Activated CD8-positive, alpha-beta memory T cell treated with anti-CD3 and anti-CD28 coated beads for 48 hours (primary cell): ENCODE measurements at regions not wholly inside any gene's neighbourhood (a gene's known extent, or its start where the extent isn't known, plus 50 kb on each side); places are given as distances from the start of the nearest gene placed in this dataset.

ENCODE experiments used
- DNase-seq, 3 experiments: peaks; one replicate each; pipeline ENCODE4 v3.0.0-alpha.2; 2020; ENCODE audit warnings: low read depth in 2 of 3, low spot score in 2 of 3

DNA sequence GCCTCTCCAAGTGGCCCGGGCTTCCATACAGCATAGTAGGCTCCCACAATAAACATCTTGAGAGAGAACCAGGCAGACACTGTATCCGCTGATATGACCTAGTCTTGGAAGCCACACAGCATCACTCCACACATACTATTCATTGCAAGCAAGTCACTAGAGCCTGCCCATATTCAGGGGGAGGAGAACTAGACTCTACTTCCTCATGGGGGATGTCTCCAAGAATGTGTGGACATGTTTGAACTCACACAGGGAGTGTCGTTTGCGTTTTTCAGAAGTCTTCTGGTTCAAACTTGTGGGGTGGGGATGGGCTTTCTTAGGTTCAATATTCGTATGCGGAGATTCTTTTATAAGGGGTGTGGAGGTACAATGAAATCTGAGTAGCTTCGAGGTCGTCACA is 232.6 kb upstream of the HABP2 start:
- DNase-seq, result no peak

DNA sequence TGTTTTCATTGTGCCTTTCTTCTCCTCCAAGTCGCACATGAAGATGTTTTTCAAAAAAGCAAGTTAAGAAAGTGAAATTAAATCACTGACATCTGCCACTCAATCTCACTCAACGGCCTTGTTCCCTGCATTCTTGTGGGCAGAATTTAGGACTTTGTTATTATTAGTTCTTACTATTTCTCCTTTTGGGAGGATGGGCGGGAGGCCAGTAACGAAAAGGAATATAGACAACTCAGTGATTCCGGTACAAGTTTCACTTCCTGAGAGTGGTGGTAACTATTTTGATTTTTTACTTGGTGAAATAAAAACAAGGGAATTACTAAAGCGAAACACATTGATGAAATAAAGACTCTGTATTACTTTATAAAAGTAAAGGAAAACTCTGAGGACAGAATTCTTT is 231.9 kb upstream of the HABP2 start:
- no peak for DNase-seq

- no peak for DNase-seq
These were observed 230.0 kb upstream of the HABP2 start for GRCh38 chr10:113322843-113323242.

DNA sequence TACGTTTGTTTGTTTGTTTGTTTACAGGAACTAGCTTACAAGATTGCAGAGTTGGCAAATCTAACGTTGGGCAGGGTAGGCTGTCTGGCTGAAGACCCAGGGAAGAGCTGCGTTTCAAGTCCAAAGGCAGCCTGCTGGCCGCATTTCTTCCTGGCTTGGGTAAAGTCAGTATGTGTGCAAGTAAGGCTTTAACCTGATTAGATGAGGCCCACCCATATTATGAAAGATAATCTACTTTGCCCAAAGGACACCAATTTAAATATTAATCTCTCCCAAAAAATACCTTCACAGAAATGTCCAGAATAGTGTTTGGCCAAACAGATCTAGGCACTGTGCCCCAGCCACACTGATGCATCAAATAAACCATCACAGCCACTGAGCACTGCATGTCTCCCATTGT is 228.9 kb upstream of the HABP2 start:
- no peak for DNase-seq

GRCh38 chr10:113326160-113327111 is 226.4 kb upstream of the HABP2 start:
- DNase-seq, result no peak

DNA sequence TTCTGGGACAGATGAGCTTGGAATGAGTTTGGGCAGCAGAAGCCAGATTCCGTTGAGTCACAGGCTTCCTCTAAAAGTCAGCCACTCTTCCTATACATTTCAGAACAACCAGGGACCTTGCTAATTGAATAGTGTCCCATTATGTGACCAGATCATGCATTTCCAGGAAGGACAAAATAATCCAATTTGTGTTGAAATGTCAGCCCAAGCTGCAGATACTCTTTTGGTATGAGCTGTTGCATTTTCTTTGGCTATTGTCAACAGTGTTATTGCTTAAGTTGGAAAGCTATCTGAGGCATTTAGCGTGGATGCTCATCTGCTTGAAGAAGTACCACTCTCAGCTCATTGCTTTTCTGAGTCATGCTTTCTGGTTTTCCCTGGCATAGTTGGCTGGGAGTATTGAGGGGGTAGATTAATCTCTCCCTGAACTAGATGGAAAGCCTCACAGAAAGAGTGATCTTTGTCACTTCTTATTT is 223.7 kb upstream of the HABP2 start:
- no peak for DNase-seq

DNA sequence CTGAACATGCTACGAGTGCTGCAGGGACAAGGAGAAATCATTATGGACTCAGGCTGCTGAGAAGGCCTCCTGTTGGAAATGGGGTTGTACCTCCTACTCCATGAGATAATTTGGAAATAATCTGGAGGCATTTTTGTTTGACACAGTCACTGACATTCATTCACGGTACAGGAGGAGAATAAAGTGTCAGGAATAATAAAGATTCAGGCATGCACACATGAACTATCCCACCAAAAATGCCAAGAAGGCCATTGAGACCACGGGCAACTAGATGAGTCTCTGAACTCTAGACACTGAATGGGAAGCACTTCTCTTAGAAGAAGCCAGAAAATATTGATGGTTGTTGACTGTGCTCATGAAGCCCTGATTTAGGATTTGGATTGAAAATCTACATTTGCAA is 220.9 kb upstream of the HABP2 start:
- DNase-seq, result no peak

GRCh38 chr10:113333313-113333712 is 219.5 kb upstream of the HABP2 start:
- DNase-seq, result no peak

GRCh38 chr10:113335592-113335991 is 217.3 kb upstream of the HABP2 start:
- no peak for DNase-seq

GRCh38 chr10:113336549-113337130 is 216.2 kb upstream of the HABP2 start:
- no peak for DNase-seq

- no peak for DNase-seq
These were observed 215.7 kb upstream of the HABP2 start for GRCh38 chr10:113337142-113337541.

DNA sequence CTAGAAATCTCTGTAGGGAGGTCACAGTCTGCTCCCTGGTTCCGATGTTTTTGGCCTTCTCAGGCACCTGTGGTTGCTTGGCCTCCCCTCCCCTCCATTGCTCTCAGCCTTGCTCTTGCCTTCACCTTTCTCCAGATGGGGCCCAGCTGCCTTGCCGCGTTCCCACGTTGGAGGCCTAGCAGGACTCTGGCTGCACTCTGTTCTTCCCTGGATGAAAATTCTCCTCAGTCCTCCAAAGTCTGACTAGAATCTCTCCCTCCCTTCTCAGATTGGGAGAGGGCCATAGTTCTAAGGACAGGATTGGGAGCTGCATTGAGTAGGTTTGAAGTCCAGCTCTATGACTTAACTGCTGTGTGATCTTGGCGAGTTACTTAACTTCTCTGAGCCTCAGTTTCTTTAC is 213.7 kb upstream of the HABP2 start:
- DNase-seq, result no peak

DNA sequence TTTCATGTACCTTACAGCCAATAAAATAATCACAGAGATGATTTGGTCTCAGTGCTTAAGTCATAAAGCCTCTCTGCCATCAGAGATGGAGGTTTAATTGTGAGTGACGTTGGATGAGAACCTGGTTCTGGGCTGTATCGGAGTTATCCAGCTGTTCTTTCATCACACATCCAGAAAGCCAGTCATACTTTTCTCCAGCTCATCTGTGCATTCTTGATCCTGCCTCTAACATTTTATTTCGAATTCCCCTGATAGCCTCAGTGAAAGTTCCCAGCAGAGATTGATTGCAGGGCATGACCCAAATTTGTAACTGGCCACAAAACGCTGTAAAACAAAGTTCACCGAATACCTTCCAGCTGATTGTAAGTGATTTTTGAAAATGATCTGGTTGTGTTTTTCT is 212.6 kb upstream of the HABP2 start:
- no peak for DNase-seq

GRCh38 chr10:113341138-113341537 is 211.7 kb upstream of the HABP2 start:
- no peak for DNase-seq

DNA sequence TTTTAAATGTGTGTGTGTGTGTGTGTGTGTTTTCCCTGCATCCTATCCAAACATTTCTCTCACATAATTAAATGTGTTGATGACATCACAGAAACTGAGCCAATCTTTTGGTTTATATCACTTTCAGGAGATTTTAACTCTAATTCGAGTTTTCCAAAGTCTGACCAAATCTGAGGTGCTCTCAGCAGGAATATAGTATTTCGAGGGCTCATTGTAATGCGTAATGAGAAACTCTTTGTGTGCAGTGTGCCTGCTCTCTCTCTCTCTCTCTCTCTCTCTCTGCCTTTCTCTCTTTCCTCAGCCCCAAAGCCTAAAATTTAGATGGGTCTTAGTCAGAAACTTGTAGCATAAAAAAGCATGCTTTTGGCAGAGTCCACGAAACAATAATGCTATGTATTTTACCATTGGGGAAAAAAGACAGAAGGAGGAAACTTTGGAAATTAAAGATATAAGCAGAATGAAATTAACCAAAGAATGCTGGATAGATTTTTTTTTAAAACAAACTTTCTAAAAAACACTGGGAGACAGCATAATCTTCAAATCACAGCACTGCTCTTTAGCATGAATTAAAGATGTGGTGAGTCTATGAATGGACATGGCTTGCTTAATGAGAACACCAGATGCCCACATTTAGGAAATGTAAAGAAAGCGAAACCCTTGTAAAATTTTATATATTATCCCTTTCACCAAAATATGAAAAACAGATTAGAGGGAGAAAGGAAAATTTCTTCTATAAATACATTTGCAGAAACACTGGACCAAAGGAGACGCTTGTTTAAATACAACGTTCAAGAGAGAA is 206.8 kb upstream of the HABP2 start:
- DNase-seq, result no peak

DNA sequence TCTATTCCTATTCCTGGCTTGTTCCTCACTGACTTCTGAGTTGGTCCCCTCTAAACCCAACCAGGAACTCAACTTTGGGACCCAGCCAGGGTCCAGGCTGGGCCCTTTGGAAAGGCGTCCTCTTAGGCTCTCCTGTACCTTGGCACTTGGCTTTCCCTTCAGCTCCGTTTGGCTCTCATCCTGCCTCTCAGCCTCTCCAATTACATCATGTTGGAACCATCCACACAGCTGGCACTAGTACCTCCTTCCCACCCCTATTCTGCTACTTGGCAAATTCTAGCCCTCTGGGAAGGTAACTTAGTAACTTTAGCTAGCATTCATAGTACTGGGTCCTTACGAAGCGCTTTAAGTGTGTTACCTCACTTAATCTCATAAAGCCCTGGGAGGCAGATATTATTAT is 205.3 kb upstream of the HABP2 start:
- no peak for DNase-seq

DNA sequence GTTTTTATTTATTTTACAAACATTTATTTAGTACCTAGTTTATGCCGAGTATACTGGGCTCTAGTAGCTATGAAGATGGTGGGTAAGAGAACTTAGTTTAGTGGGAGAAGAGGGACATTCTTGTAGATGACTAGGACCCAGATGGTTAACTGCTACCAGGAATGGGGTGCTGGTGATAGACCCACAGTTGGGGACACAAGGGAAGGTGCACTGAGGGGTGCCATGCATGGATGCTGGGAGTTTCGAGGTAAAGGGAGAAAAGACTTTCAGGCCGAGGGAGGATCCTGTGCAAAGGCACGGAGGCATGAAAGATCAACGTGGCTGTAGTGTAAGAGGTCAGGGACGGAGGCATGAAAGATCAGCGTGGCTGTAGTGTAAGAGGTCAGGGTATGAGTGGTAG is 204.2 kb upstream of the HABP2 start:
- DNase-seq, result no peak

DNA sequence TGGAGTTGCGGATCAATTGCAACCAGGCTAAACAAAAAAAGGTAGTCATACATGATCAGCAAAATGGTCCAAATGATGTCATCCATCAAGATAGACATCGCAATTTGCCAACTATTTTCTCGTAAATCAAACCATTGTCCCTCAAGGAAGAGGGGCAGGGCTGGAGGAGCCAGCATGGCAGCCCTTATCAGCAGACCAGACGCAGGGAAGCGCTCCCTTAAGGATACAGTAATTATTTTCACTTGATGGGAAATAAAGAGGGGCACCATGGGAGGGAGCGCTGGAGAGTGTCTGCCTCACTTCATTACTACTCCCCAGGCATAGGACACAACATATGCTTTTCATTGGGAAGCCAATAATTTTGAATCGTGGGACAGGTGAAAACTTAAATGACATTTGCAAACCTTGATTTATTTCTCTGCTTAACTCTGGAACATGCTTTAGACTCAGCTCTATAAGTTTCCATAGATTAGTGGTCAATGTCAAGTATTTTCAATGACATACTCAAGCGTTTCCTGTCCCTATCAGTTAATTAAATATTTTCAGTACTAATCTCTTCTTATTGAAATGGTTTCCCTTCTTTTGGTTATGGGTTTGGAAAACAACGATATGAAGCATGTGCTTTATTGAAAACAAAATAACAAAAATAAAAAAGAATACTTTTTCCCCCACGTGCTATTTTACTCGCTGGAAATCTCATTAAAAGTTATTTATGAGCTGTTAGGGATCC is 202.4 kb upstream of the HABP2 start:
- no peak for DNase-seq

GRCh38 chr10:113354711-113355110 is 198.1 kb upstream of the HABP2 start:
- no peak for DNase-seq

DNA sequence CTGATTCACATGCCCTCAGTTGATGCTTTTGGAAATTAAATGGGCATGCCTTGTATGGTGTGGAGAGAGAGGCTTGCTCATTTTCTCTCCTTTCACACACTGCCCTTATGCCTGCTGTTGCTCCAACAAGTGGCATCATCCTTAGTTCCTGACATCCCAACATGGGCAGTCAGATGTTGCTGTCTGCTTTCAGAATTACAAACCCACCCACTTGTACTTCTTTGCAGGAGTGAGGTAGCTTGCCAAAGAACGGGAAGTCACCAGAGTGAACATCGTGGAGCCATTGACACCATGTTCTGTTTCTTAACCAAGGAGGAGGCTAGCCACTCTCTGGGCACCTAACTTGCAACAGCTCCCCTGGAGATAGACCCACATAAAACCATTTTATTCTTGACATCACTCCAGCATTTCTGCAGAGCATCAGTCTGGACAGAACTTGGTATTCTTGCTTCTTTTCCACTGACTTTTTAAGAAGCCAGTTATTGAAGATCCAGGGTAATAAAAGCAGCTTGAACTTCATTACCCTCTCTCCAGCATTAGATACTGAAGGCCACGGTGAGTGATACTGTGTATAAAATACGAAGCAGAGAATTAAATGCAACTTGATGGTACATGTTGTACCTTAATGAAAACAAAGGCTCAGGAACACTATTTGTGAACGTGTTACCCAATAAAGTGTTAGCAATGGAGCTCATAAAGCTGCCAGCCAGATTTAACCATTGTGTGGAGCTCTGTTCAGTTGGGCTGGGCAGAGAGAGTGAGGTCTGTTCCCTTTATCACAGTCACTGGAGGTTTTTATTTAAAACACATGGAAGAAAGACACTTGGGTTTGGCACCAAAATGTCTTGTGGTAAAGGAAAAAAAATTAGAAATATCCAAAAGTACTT is 195.8 kb upstream of the HABP2 start:
- DNase-seq, result no peak
